WTC11 (cell line): ENCODE measurements at regions not wholly inside any gene's neighbourhood (a gene's known extent, or its start where the extent isn't known, plus 50 kb on each side); places are given as distances from the start of the nearest gene placed in this dataset.

Source experiments
- ATAC-seq: fragments of 200-7000 bp; cut with Tn5 transposase; 2 replicates; pipeline ENCODE4 v1.10.0; 2021; ENCODE audit warnings: mild to moderate bottlenecking, moderate library complexity
- CTCF ChIA-PET: fragments of 300-600 bp; sonication (Branson Sonifier 250); formaldehyde crosslinking; loops from one replicate; lab custom pipeline; 2021; ENCODE audit warnings: antibody characterized with exemption; lab: Charles Lee
- POLR2A ChIA-PET: fragments of 350-600 bp; sonication (Branson Sonifier 250); formaldehyde crosslinking; loops from one replicate; lab custom pipeline; 2021; ENCODE audit warnings: antibody characterized with exemption; lab: Charles Lee
- DNase-seq: peaks from one replicate; pipeline ENCODE4 v3.0.0; 2021; ENCODE audit warnings: low spot score
- H3K27ac Mint-ChIP-seq: 2 replicates; pipeline ENCODE4 v1.8.0; 2021; ENCODE audit warnings: mixed read lengths
- H3K27me3 Mint-ChIP-seq: 2 replicates; pipeline ENCODE4 v1.8.0; 2021; ENCODE audit warnings: low read depth, mild to moderate bottlenecking, moderate library complexity, mixed read lengths
- H3K36me3 Mint-ChIP-seq: 2 replicates; pipeline ENCODE4 v1.8.0; 2021; ENCODE audit warnings: mixed read lengths
- H3K4me1 Mint-ChIP-seq: 2 replicates; pipeline ENCODE4 v1.8.0; 2022; ENCODE audit warnings: mixed read lengths
- H3K4me3 Mint-ChIP-seq: 2 replicates; pipeline ENCODE4 v1.8.0; 2021; ENCODE audit warnings: mild to moderate bottlenecking, moderate library complexity, mixed read lengths
- H3K9me3 Mint-ChIP-seq: 2 replicates; pipeline ENCODE4 v1.8.0; 2021; ENCODE audit warnings: mixed read lengths
- EMX1 ChIP-seq: fragments of 250-450 bp; sonication (Bioruptor Pico); IDR thresholded peaks from 2 replicates; pipeline ENCODE4 v1.8.0; 2021; ENCODE audit warnings: mild to moderate bottlenecking
- ESRRA ChIP-seq: sonication (generic); formaldehyde crosslinking; IDR thresholded peaks from 2 replicates; pipeline ENCODE4 v1.8.1; 2022; ENCODE audit warnings: mild to moderate bottlenecking, missing genetic modification reagents, borderline replicate concordance
- FOXK1 ChIP-seq: sonication (generic); formaldehyde crosslinking; IDR thresholded peaks from 2 replicates; pipeline ENCODE4 v1.8.0; 2022; ENCODE audit warnings: mild to moderate bottlenecking, moderate library complexity, missing genetic modification reagents
- GABPB1 ChIP-seq: sonication (generic); formaldehyde crosslinking; IDR thresholded peaks from 2 replicates; pipeline ENCODE4 v1.8.1; 2023; ENCODE audit warnings: mild to moderate bottlenecking, missing genetic modification reagents
- HMGA2 ChIP-seq: fragments of 250-450 bp; sonication (Bioruptor Pico); IDR thresholded peaks from 2 replicates; pipeline ENCODE4 v1.4.0; 2021; ENCODE audit warnings: mild to moderate bottlenecking, moderate library complexity
- MYBL2 ChIP-seq: sonication (generic); formaldehyde crosslinking; IDR thresholded peaks from 2 replicates; pipeline ENCODE4 v1.8.1; 2023; ENCODE audit warnings: mild to moderate bottlenecking, moderate library complexity, missing genetic modification reagents
- NR1H2 ChIP-seq: sonication (generic); formaldehyde crosslinking; IDR thresholded peaks from 2 replicates; pipeline ENCODE4 v1.9.0; 2021; ENCODE audit warnings: mild to moderate bottlenecking, moderate library complexity, missing genetic modification reagents
- NR3C1 ChIP-seq: sonication (generic); formaldehyde crosslinking; conservative IDR thresholded peaks from 2 replicates; pipeline ENCODE4 v1.8.1; 2023; ENCODE audit warnings: low read depth, mild to moderate bottlenecking, missing genetic modification reagents
- SMAD4 ChIP-seq: sonication (generic); formaldehyde crosslinking; IDR thresholded peaks from 2 replicates; pipeline ENCODE4 v1.8.0; 2022; ENCODE audit warnings: mild to moderate bottlenecking, missing genetic modification reagents
- TEAD4 ChIP-seq: sonication (generic); formaldehyde crosslinking; IDR thresholded peaks from 2 replicates; pipeline ENCODE4 v1.8.0; 2022; ENCODE audit warnings: mild to moderate bottlenecking, missing genetic modification reagents
- ZNF396 ChIP-seq: fragments of 250-450 bp; sonication (Bioruptor Pico); IDR thresholded peaks from 2 replicates; pipeline ENCODE4 v1.8.0; 2021; ENCODE audit warnings: mild to moderate bottlenecking, moderate library complexity, borderline replicate concordance
- ZNF416 ChIP-seq: fragments of 250-450 bp; sonication (Bioruptor Pico); IDR thresholded peaks from 2 replicates; pipeline ENCODE4 v1.9.0; 2021; ENCODE audit warnings: mild to moderate bottlenecking, inconsistent platforms
- TF ChIP-seq, protein P1 (sequence below): sonication (generic); formaldehyde crosslinking; IDR thresholded peaks from 2 replicates; pipeline ENCODE4 v1.8.0; 2022; ENCODE audit warnings: mild to moderate bottlenecking, missing genetic modification reagents
- TF ChIP-seq, protein P2 (sequence below): fragments of 250-450 bp; sonication (Bioruptor Pico); IDR thresholded peaks from 2 replicates; pipeline ENCODE4 v1.9.0; 2021; ENCODE audit warnings: mild to moderate bottlenecking, borderline replicate concordance
- TF ChIP-seq, protein P3 (sequence below): fragments of 250-450 bp; sonication (Bioruptor Pico); conservative IDR thresholded peaks from 2 replicates; pipeline ENCODE4 v1.9.0; 2021; ENCODE audit warnings: mild to moderate bottlenecking
- TF ChIP-seq, protein P4 (sequence below): sonication (generic); formaldehyde crosslinking; IDR thresholded peaks from 2 replicates; pipeline ENCODE4 v1.8.1; 2023; ENCODE audit warnings: mild to moderate bottlenecking, missing genetic modification reagents, borderline replicate concordance

DNA sequence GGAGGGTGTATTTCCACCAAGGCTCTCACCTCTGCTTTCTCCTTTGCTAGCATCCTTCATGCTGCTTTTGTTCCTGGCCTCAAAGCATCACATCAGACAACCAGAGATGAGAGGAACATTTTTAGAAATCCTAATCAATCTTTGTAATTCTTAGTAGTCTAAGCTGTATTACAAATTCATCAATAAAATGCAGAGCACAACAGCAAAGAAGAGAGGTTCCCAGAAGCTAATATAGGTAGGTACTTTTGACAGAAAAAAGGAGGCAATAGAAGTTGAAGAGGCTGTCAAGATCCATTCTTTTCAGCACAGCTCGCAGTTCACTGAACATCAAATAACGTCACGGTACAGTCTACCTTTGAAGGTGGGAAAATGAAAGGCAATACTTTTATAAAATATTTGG, 265.2 kb upstream of the SYT1 start:
- ATAC-seq (no peak), DNase-seq (no peak)
- Mint-ChIP-seq H3K36me3 (peaks cover 14% of the 10 kb centered on the region), H3K4me3 (no peak overlapping the region), H3K4me1 (no peaks in the 10 kb centered on the region), H3K9me3 (peaks cover 20% of the 10 kb centered on the region), H3K27me3 (peaks cover 3% of the 10 kb centered on the region; the same call in 1 of the 2 replicates), H3K27ac (no peak overlapping the region)
- no peak for TF ChIP-seq MYBL2
- no peak for TF ChIP-seq NR3C1 (CRISPR knock-in tag)
- TF ChIP-seq, protein P1, sequence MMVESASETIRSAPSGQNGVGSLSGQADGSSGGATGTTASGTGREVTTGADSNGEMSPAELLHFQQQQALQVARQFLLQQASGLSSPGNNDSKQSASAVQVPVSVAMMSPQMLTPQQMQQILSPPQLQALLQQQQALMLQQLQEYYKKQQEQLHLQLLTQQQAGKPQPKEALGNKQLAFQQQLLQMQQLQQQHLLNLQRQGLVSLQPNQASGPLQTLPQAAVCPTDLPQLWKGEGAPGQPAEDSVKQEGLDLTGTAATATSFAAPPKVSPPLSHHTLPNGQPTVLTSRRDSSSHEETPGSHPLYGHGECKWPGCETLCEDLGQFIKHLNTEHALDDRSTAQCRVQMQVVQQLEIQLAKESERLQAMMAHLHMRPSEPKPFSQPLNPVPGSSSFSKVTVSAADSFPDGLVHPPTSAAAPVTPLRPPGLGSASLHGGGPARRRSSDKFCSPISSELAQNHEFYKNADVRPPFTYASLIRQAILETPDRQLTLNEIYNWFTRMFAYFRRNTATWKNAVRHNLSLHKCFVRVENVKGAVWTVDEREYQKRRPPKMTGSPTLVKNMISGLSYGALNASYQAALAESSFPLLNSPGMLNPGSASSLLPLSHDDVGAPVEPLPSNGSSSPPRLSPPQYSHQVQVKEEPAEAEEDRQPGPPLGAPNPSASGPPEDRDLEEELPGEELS (CRISPR knock-in tag): no peak
- TF ChIP-seq GABPB1: no peak
- TF ChIP-seq HMGA2 (CRISPR knock-in tag): no peak
- TF ChIP-seq, protein P2, sequence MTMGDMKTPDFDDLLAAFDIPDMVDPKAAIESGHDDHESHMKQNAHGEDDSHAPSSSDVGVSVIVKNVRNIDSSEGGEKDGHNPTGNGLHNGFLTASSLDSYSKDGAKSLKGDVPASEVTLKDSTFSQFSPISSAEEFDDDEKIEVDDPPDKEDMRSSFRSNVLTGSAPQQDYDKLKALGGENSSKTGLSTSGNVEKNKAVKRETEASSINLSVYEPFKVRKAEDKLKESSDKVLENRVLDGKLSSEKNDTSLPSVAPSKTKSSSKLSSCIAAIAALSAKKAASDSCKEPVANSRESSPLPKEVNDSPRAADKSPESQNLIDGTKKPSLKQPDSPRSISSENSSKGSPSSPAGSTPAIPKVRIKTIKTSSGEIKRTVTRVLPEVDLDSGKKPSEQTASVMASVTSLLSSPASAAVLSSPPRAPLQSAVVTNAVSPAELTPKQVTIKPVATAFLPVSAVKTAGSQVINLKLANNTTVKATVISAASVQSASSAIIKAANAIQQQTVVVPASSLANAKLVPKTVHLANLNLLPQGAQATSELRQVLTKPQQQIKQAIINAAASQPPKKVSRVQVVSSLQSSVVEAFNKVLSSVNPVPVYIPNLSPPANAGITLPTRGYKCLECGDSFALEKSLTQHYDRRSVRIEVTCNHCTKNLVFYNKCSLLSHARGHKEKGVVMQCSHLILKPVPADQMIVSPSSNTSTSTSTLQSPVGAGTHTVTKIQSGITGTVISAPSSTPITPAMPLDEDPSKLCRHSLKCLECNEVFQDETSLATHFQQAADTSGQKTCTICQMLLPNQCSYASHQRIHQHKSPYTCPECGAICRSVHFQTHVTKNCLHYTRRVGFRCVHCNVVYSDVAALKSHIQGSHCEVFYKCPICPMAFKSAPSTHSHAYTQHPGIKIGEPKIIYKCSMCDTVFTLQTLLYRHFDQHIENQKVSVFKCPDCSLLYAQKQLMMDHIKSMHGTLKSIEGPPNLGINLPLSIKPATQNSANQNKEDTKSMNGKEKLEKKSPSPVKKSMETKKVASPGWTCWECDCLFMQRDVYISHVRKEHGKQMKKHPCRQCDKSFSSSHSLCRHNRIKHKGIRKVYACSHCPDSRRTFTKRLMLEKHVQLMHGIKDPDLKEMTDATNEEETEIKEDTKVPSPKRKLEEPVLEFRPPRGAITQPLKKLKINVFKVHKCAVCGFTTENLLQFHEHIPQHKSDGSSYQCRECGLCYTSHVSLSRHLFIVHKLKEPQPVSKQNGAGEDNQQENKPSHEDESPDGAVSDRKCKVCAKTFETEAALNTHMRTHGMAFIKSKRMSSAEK: no peak
- TF ChIP-seq NR1H2 (CRISPR knock-in tag): no peak
- TF ChIP-seq, protein P3, sequence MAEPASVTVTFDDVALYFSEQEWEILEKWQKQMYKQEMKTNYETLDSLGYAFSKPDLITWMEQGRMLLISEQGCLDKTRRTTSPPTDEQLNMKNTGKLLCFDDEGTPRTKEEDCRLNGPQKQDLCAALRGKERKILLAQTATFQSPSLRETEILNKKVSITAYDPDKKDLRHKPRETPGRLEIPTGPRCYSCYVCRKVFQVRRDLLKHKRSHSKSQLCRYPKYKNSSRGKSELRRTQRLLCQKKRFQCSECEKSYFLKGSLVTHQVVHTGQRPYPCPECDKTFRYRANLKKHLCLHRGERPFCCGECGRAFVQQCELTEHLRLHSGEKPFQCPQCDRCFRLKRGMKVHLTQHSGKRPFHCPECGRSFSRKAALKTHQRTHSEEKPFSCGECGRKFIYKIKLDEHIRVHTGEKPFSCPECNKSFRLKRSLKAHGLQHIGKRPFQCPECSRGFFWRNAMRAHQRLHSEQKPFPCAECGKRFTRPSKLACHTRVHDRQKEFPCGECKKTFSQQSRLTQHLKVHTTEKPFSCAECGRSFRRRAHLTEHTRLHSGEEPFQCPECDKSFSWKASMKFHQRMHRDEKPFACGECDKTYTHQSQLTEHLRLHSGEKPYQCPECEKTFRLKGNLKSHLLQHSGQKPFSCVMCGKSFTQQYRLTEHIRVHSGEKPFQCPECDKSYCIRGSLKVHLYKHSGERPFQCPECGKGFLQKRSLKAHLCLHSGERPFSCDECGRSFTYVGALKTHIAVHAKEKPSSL (CRISPR knock-in tag): no peak
- no peak for TF ChIP-seq ESRRA (CRISPR knock-in tag)
- TF ChIP-seq ZNF416: no peak
- TF ChIP-seq EMX1 (CRISPR knock-in tag): no peak
- TF ChIP-seq SMAD4 (CRISPR knock-in tag): no peak
- no peak for TF ChIP-seq FOXK1
- TF ChIP-seq ZNF396 (CRISPR knock-in tag): no peak
- TF ChIP-seq TEAD4 (CRISPR knock-in tag): no peak
- TF ChIP-seq, protein P4, sequence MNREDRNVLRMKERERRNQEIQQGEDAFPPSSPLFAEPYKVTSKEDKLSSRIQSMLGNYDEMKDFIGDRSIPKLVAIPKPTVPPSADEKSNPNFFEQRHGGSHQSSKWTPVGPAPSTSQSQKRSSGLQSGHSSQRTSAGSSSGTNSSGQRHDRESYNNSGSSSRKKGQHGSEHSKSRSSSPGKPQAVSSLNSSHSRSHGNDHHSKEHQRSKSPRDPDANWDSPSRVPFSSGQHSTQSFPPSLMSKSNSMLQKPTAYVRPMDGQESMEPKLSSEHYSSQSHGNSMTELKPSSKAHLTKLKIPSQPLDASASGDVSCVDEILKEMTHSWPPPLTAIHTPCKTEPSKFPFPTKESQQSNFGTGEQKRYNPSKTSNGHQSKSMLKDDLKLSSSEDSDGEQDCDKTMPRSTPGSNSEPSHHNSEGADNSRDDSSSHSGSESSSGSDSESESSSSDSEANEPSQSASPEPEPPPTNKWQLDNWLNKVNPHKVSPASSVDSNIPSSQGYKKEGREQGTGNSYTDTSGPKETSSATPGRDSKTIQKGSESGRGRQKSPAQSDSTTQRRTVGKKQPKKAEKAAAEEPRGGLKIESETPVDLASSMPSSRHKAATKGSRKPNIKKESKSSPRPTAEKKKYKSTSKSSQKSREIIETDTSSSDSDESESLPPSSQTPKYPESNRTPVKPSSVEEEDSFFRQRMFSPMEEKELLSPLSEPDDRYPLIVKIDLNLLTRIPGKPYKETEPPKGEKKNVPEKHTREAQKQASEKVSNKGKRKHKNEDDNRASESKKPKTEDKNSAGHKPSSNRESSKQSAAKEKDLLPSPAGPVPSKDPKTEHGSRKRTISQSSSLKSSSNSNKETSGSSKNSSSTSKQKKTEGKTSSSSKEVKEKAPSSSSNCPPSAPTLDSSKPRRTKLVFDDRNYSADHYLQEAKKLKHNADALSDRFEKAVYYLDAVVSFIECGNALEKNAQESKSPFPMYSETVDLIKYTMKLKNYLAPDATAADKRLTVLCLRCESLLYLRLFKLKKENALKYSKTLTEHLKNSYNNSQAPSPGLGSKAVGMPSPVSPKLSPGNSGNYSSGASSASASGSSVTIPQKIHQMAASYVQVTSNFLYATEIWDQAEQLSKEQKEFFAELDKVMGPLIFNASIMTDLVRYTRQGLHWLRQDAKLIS (CRISPR knock-in tag): no peak
- ChIA-PET POLR2A (no interaction called here), CTCF (no interaction called here)
